Naive thymus-derived CD4-positive, alpha-beta T cell (primary cell): ENCODE measurements at regions not wholly inside any gene's neighbourhood (a gene's known extent, or its start where the extent isn't known, plus 50 kb on each side); places are given as distances from the start of the nearest gene placed in this dataset.

Source experiments
- ATAC-seq: fragments of 150-1000 bp; cut with Tn5 transposase; 2 replicates; pipeline ENCODE4 v1.10.0; 2021; ENCODE audit warnings: mild to moderate bottlenecking, moderate library complexity
- CTCF ChIA-PET: fragments of 350-600 bp; sonication (Branson Sonifier 250); formaldehyde crosslinking; loops from one replicate; lab custom pipeline; 2021; ENCODE audit warnings: antibody characterized with exemption; lab: Charles Lee
- POLR2A ChIA-PET: fragments of 350-600 bp; sonication (Branson Sonifier 250); formaldehyde crosslinking; loops from one replicate; lab custom pipeline; 2021; ENCODE audit warnings: antibody characterized with exemption, inconsistent platforms; lab: Charles Lee
- DNase-seq, 9 donors: peaks; one replicate each; pipeline versions ENCODE4 v3.0.0 to v3.0.0-alpha.2; 2020 to 2022; ENCODE audit warnings: mixed read lengths in 1 of 9
- H3K27ac ChIP-seq: one replicate; pipeline ENCODE4 v1.7.0; 2013; ENCODE audit warnings: mild to moderate bottlenecking, low read depth, low read length, moderate library complexity
- H3K27me3 ChIP-seq, 2 donors: one replicate each; pipeline ENCODE4 v1.7.0; 2013; ENCODE audit warnings: low read length in 2 of 2, mild to moderate bottlenecking in 2 of 2, moderate library complexity in 2 of 2; ENCODE audit not compliant: control insufficient read depth in 2 of 2, insufficient read depth in 2 of 2
- H3K36me3 ChIP-seq, 3 experiments: 1 replicate in 2 of 3; 2 replicates in 1 of 3; pipeline ENCODE4 v1.7.0; 2013; ENCODE audit warnings: low read length in 3 of 3, mild to moderate bottlenecking in 3 of 3, moderate library complexity in 1 of 3; ENCODE audit not compliant: insufficient read depth in 3 of 3, control insufficient read depth in 2 of 3
- H3K4me1 ChIP-seq, 2 donors: one replicate each; pipeline ENCODE4 v1.7.0; 2013; ENCODE audit warnings: low read length in 2 of 2, mild to moderate bottlenecking in 2 of 2, moderate library complexity in 1 of 2; ENCODE audit not compliant: control insufficient read depth in 2 of 2, insufficient read depth in 2 of 2
- H3K4me3 ChIP-seq: 2 replicates; pipeline ENCODE4 v1.7.0; 2013; ENCODE audit warnings: mild to moderate bottlenecking, low read length
- H3K9me3 ChIP-seq, 3 experiments: 1 replicate in 2 of 3; 2 replicates in 1 of 3; pipeline ENCODE4 v1.7.0; 2013; ENCODE audit warnings: low read length in 3 of 3; ENCODE audit not compliant: control insufficient read depth in 2 of 3
- H3K27ac Mint-ChIP-seq, 9 donors: one replicate each; pipeline ENCODE4 v1.8.0; 2020 to 2022; ENCODE audit warnings: mixed read lengths in 9 of 9, mild to moderate bottlenecking in 8 of 9, moderate library complexity in 5 of 9, inconsistent platforms in 2 of 9
- H3K27me3 Mint-ChIP-seq, 5 donors: one replicate each; pipeline ENCODE4 v1.8.0; 2021 to 2022; ENCODE audit warnings: mixed read lengths in 5 of 5, mild to moderate bottlenecking in 1 of 5
- H3K36me3 Mint-ChIP-seq, 5 donors: one replicate each; pipeline ENCODE4 v1.8.0; 2020 to 2022; ENCODE audit warnings: mixed read lengths in 5 of 5, mild to moderate bottlenecking in 3 of 5, inconsistent platforms in 1 of 5
- H3K4me1 Mint-ChIP-seq, 7 donors: one replicate each; pipeline ENCODE4 v1.8.0; 2020 to 2022; ENCODE audit warnings: mixed read lengths in 7 of 7, mild to moderate bottlenecking in 3 of 7, inconsistent platforms in 1 of 7
- H3K4me3 Mint-ChIP-seq, 10 donors: one replicate each; pipeline ENCODE4 v1.8.0; 2020 to 2022; ENCODE audit warnings: mild to moderate bottlenecking in 10 of 10, mixed read lengths in 10 of 10, moderate library complexity in 6 of 10, inconsistent platforms in 2 of 10
- H3K9me3 Mint-ChIP-seq, 11 donors: one replicate each; pipeline ENCODE4 v1.8.0; 2020 to 2022; ENCODE audit warnings: mixed read lengths in 11 of 11, mild to moderate bottlenecking in 4 of 11, inconsistent platforms in 1 of 11, moderate library complexity in 1 of 11
- intact Hi-C, 2 donors: fragments of 100-400 bp; cut with micrococcal nuclease; formaldehyde crosslinking; loops; one replicate each; pipeline ENCODE4 v1.15.1; 2023

GRCh38 chr13:55606045-55606665 is 1534.6 kb upstream of the PRR20A start:
- no peaks in the 10 kb centered on the region for H3K27me3 Mint-ChIP-seq
- intact Hi-C loops: no loop called here
- Histone ChIP-seq H3K27me3 (no peaks in the 10 kb centered on the region), H3K4me1 (no peaks in the 10 kb centered on the region), H3K9me3 (no peaks in the 10 kb centered on the region), H3K27ac (no peak overlapping the region), H3K36me3 (no peaks in the 10 kb centered on the region), H3K4me3 (no peak overlapping the region)
- no peak overlapping the region for H3K27ac Mint-ChIP-seq
- ATAC-seq (no peak), DNase-seq (no peak)
- POLR2A ChIA-PET: interaction anchor here (0.6 kb wide), 1 partner anchor 13 kb away, joined by 3 read pairs; no protein-coding TSS in a partner anchor
- CTCF ChIA-PET: no interaction called here
- no peak overlapping the region for H3K4me3 Mint-ChIP-seq
- no peaks in the 10 kb centered on the region for H3K36me3 Mint-ChIP-seq
- H3K9me3 Mint-ChIP-seq: peaks cover 0 to 12% (median 3%) of the 10 kb centered on the region in 11 donors
- no peaks in the 10 kb centered on the region for H3K4me1 Mint-ChIP-seq

GRCh38 chr13:55613429-55614187 is 1527.1 kb upstream of the PRR20A start:
- Mint-ChIP-seq H3K4me3 (no peak overlapping the region), H3K9me3 (peaks cover 0 to 13% (median 4%) of the 10 kb centered on the region in 11 donors), H3K27me3 (no peaks in the 10 kb centered on the region), H3K36me3 (no peaks in the 10 kb centered on the region), H3K4me1 (no peaks in the 10 kb centered on the region), H3K27ac (no peak overlapping the region)
- no peaks in the 10 kb centered on the region for H3K4me1 ChIP-seq
- no peaks in the 10 kb centered on the region for H3K36me3 ChIP-seq
- no peaks in the 10 kb centered on the region for H3K9me3 ChIP-seq
- no peak for DNase-seq
- no peak overlapping the region for H3K4me3 ChIP-seq
- H3K27me3 ChIP-seq: no peaks in the 10 kb centered on the region
- ChIA-PET POLR2A (no interaction called here), CTCF (interaction anchor here (0.6 kb wide), 1 partner anchor 398 kb away, joined by 3 read pairs; no protein-coding TSS in a partner anchor)
- intact Hi-C loops: no loop called here
- ATAC-seq: no peak
- no peak overlapping the region for H3K27ac ChIP-seq

- DNase-seq (no peak), ATAC-seq (no peak)
- Histone ChIP-seq H3K27ac (no peak overlapping the region), H3K9me3 (no peaks in the 10 kb centered on the region), H3K4me3 (no peak overlapping the region), H3K4me1 (no peaks in the 10 kb centered on the region), H3K27me3 (no peaks in the 10 kb centered on the region), H3K36me3 (no peaks in the 10 kb centered on the region)
- Mint-ChIP-seq H3K4me1 (no peaks in the 10 kb centered on the region), H3K27ac (no peak overlapping the region), H3K4me3 (no peak overlapping the region), H3K27me3 (no peaks in the 10 kb centered on the region), H3K9me3 (peaks cover 0 to 14% (median 6%) of the 10 kb centered on the region in 11 donors), H3K36me3 (no peaks in the 10 kb centered on the region)
- POLR2A ChIA-PET: no interaction called here
- intact Hi-C loops: no loop called here
- CTCF ChIA-PET: no interaction called here
Observed at GRCh38 chr13:55615081-55615480, 1525.6 kb upstream of the PRR20A start.

- H3K36me3 ChIP-seq: no peaks in the 10 kb centered on the region
- no peak overlapping the region for H3K27ac Mint-ChIP-seq
- H3K27me3 ChIP-seq: no peaks in the 10 kb centered on the region
- H3K27me3 Mint-ChIP-seq: no peaks in the 10 kb centered on the region
- H3K4me3 Mint-ChIP-seq: no peak overlapping the region
- no peaks in the 10 kb centered on the region for H3K4me1 ChIP-seq
- H3K9me3 Mint-ChIP-seq: peaks cover 0 to 11% (median 3%) of the 10 kb centered on the region in 11 donors
- DNase-seq (no peak), ATAC-seq (no peak)
- intact Hi-C loops: no loop called here
- H3K9me3 ChIP-seq: no peaks in the 10 kb centered on the region
- H3K27ac ChIP-seq: no peak overlapping the region
- no peak overlapping the region for H3K4me3 ChIP-seq
- ChIA-PET CTCF (no interaction called here), POLR2A (no interaction called here)
- H3K36me3 Mint-ChIP-seq: no peaks in the 10 kb centered on the region
- H3K4me1 Mint-ChIP-seq: no peaks in the 10 kb centered on the region
Observed at GRCh38 chr13:55617241-55617640, 1523.5 kb upstream of the PRR20A start.

- ATAC-seq (no peak), DNase-seq (no peak)
- Mint-ChIP-seq H3K27me3 (no peaks in the 10 kb centered on the region), H3K27ac (no peak overlapping the region), H3K4me1 (no peaks in the 10 kb centered on the region), H3K4me3 (no peak overlapping the region), H3K36me3 (no peaks in the 10 kb centered on the region), H3K9me3 (peaks cover 7 to 47% (median 17%) of the 10 kb centered on the region in 11 donors)
- POLR2A ChIA-PET: no interaction called here
- Histone ChIP-seq H3K27ac (no peak overlapping the region), H3K9me3 (no peaks in the 10 kb centered on the region), H3K36me3 (no peaks in the 10 kb centered on the region), H3K27me3 (no peaks in the 10 kb centered on the region), H3K4me1 (no peaks in the 10 kb centered on the region), H3K4me3 (no peak overlapping the region)
- intact Hi-C loops: no loop called here
- CTCF ChIA-PET: no interaction called here
Observed at GRCh38 chr13:55627221-55627620, 1513.5 kb upstream of the PRR20A start.

GRCh38 chr13:55632402-55632801 is 1508.3 kb upstream of the PRR20A start:
- Mint-ChIP-seq H3K27me3 (no peaks in the 10 kb centered on the region), H3K4me3 (no peak overlapping the region), H3K9me3 (peaks cover 12 to 60% (median 24%) of the 10 kb centered on the region in 11 donors), H3K4me1 (no peaks in the 10 kb centered on the region), H3K36me3 (no peaks in the 10 kb centered on the region), H3K27ac (no peak overlapping the region)
- ChIA-PET POLR2A (no interaction called here), CTCF (no interaction called here)
- Histone ChIP-seq H3K4me3 (no peak overlapping the region), H3K4me1 (no peaks in the 10 kb centered on the region), H3K9me3 (no peaks in the 10 kb centered on the region), H3K36me3 (no peaks in the 10 kb centered on the region), H3K27me3 (no peaks in the 10 kb centered on the region), H3K27ac (no peak overlapping the region)
- no peak for DNase-seq
- no peak for ATAC-seq
- intact Hi-C loops: no loop called here

GRCh38 chr13:55649485-55649884 is 1491.2 kb upstream of the PRR20A start:
- Histone ChIP-seq H3K27me3 (no peaks in the 10 kb centered on the region), H3K4me1 (no peaks in the 10 kb centered on the region), H3K4me3 (no peak overlapping the region), H3K9me3 (no peaks in the 10 kb centered on the region), H3K27ac (no peak overlapping the region), H3K36me3 (no peaks in the 10 kb centered on the region)
- Mint-ChIP-seq H3K4me3 (no peak overlapping the region), H3K9me3 (peaks cover 0 to 12% (median 4%) of the 10 kb centered on the region in 11 donors), H3K4me1 (no peaks in the 10 kb centered on the region), H3K36me3 (no peaks in the 10 kb centered on the region), H3K27ac (no peak overlapping the region), H3K27me3 (no peaks in the 10 kb centered on the region)
- no peak for ATAC-seq
- ChIA-PET POLR2A (no interaction called here), CTCF (no interaction called here)
- DNase-seq: no peak
- intact Hi-C loops: no loop called here
